GM12878 (cell line): ENCODE measurements at regions not wholly inside any gene's neighbourhood (a gene's known extent, or its start where the extent isn't known, plus 50 kb on each side); places are given as distances from the start of the nearest gene placed in this dataset.
"Not testable (repeated sequence)": the region's sequence is repeated elsewhere in the genome, so short reads cannot be mapped to it uniquely, and the experiment has no call there.

Experiments used
- ATAC-seq: fragments of 200-7000 bp; cut with Tn5 transposase; 3 replicates; pipeline ENCODE4 v1.9.1; 2020; ENCODE audit warnings: mild to moderate bottlenecking, moderate library complexity
- BruUV-seq: library from RNA; stranded (reverse); fragments of 400-500 nt; replicated peaks from 2 replicates; lab custom pipeline; 2021; lab: Mats Ljungman, UMichigan
- CTCF ChIA-PET: fragments of 300-600 bp; sonication (Branson Sonifier 250); formaldehyde crosslinking; extraction: SDS; loops from one replicate; lab custom pipeline; 2021; ENCODE audit warnings: inconsistent platforms; lab: Yijun Ruan, JAX
- POLR2A ChIA-PET: fragments of 350-600 bp; formaldehyde crosslinking; extraction: SDS; loops from one replicate; lab custom pipeline; 2021; ENCODE audit warnings: inconsistent platforms; lab: Charles Lee
- RAD21 ChIA-PET: fragments of 300-600 bp; sonication (Branson Sonifier 250); formaldehyde crosslinking; loops from one replicate; lab custom pipeline; 2023; ENCODE audit warnings: antibody characterized with exemption; ENCODE audit not compliant: unreplicated experiment; lab: Charles Lee
- SMC1A ChIA-PET: fragments of 300-600 bp; sonication (Branson Sonifier 250); formaldehyde crosslinking; loops from one replicate; lab custom pipeline; 2023; ENCODE audit not compliant: unreplicated experiment, uncharacterized antibody; lab: Charles Lee
- DNase-seq: peaks from one replicate; pipeline ENCODE4 v3.0.0-alpha.2; 2011; ENCODE audit warnings: low read depth, low spot score
- FAIRE-seq: peaks from 3 replicates; lab custom pipeline; 2011; peaks lifted over from hg19 to GRCh38; lab: Jason Lieb, UNC
- H2AFZ ChIP-seq: 2 replicates; pipeline ENCODE4 v1.6.0; 2011; ENCODE audit warnings: low read depth, low read length, control low read depth; ENCODE audit not compliant: control insufficient read depth
- H3K27ac ChIP-seq: 2 replicates; pipeline ENCODE4 v1.5.1; 2011; ENCODE audit warnings: control low read depth; ENCODE audit not compliant: control insufficient read depth, insufficient read depth
- H3K27me3 ChIP-seq, 2 experiments: replicated peaks in 1 of 2; 2 replicates each; pipeline versions ENCODE4 v1.6.0 to v1.6.1; 2011; ENCODE audit warnings: low read length in 1 of 2; ENCODE audit not compliant: control insufficient read depth in 2 of 2, insufficient read depth in 2 of 2
- H3K36me3 ChIP-seq, 2 experiments: 2 replicates each; pipeline ENCODE4 v1.5.1; 2011; ENCODE audit warnings: low read length in 1 of 2; ENCODE audit not compliant: control insufficient read depth in 2 of 2, insufficient read depth in 2 of 2
- H3K4me1 ChIP-seq: 2 replicates; pipeline ENCODE4 v1.6.1; 2011; ENCODE audit warnings: mild to moderate bottlenecking, low read length, moderate library complexity, mixed read lengths; ENCODE audit not compliant: control insufficient read depth, insufficient read depth
- H3K4me2 ChIP-seq: 2 replicates; pipeline ENCODE4 v1.6.0; 2011; ENCODE audit warnings: control low read depth; ENCODE audit not compliant: control insufficient read depth, insufficient read depth
- H3K4me3 ChIP-seq: fragments of 200-600 bp; sonication (generic); 2 replicates; pipeline ENCODE4 v1.5.1; 2016
- H3K79me2 ChIP-seq: 2 replicates; pipeline ENCODE4 v1.6.0; 2011; ENCODE audit warnings: low read length; ENCODE audit not compliant: control insufficient read depth, insufficient read depth
- H3K9ac ChIP-seq: 2 replicates; pipeline ENCODE4 v1.8.0; 2011; ENCODE audit warnings: low read length, control low read depth, mixed read lengths; ENCODE audit not compliant: control insufficient read depth, insufficient read depth
- H3K9me3 ChIP-seq: replicated peaks from 3 replicates; pipeline ENCODE4 v1.5.1; 2011; ENCODE audit warnings: mild to moderate bottlenecking, low read length; ENCODE audit not compliant: control insufficient read depth, insufficient read depth
- H4K20me1 ChIP-seq: 2 replicates; pipeline ENCODE4 v1.6.0; 2011; ENCODE audit not compliant: control insufficient read depth, insufficient read depth
- ATF2 ChIP-seq: IDR thresholded peaks from 2 replicates; pipeline ENCODE4 v1.6.1; 2012; ENCODE audit warnings: low read length, inconsistent platforms
- ESRRA ChIP-seq: IDR thresholded peaks from 2 replicates; pipeline ENCODE4 v1.6.1; 2012; ENCODE audit warnings: mild to moderate bottlenecking, low read length, improper control_type of control experiment
- FOXM1 ChIP-seq: IDR thresholded peaks from 2 replicates; pipeline ENCODE4 v1.6.1; 2012; ENCODE audit warnings: low read depth, mild to moderate bottlenecking, inconsistent platforms, low read length, moderate library complexity
- GATAD2B ChIP-seq: fragments of 450-650 bp; conservative IDR thresholded peaks from 2 replicates; pipeline ENCODE4 v1.6.1; 2017; ENCODE audit warnings: low read depth, mild to moderate bottlenecking, moderate library complexity
- MAX ChIP-seq: IDR thresholded peaks from 2 replicates; pipeline ENCODE4 v1.6.1; 2012; ENCODE audit warnings: low read depth, low read length, improper control_type of control experiment
- TCF7 ChIP-seq: IDR thresholded peaks from 2 replicates; pipeline ENCODE4 v1.6.1; 2014; ENCODE audit warnings: antibody characterized with exemption, borderline replicate concordance
- ZBED1 ChIP-seq: IDR thresholded peaks from 2 replicates; pipeline ENCODE4 v1.6.1; 2016; ENCODE audit warnings: borderline replicate concordance
- ZNF217 ChIP-seq: fragments of 450-650 bp; IDR thresholded peaks from 2 replicates; pipeline ENCODE4 v1.6.1; 2017; ENCODE audit warnings: antibody characterized with exemption, mild to moderate bottlenecking
- ZNF384 ChIP-seq: IDR thresholded peaks from 2 replicates; pipeline ENCODE4 v1.6.1; 2012; ENCODE audit warnings: low read depth, mild to moderate bottlenecking, low read length, improper control_type of control experiment, borderline replicate concordance
- WGBS: methylation state at CpG from one replicate; pipeline ENCODE4 v1.1.6; 2016; ENCODE audit warnings: low lambda C conversion rate; ENCODE audit not compliant: insufficient replicate concordance, insufficient coverage; ENCODE audit errors: missing lambda C conversion rate; 5-methylcytosine and 5-hydroxymethylcytosine counted together
- in situ Hi-C: fragments of 300-500 bp; cut with MboI; formaldehyde crosslinking; loops from 9 replicates; pipeline ENCODE4 v1.14.3; 2018; ENCODE audit warnings: mixed read lengths
- intact Hi-C: fragments of 100-400 bp; cut with micrococcal nuclease; formaldehyde crosslinking; loops from one replicate; pipeline ENCODE4 v1.14.2; 2022; ENCODE audit not compliant: unreplicated experiment
- TF ChIP-seq, protein P1 (sequence below): fragments of 150-350 bp; IDR thresholded peaks from 2 replicates; pipeline ENCODE4 v1.6.1; 2016; ENCODE audit warnings: low read depth, low read length

- no TSS peak for BruUV-seq
- H3K27ac ChIP-seq = no peak overlapping the region
- CTCF ChIA-PET = no interaction called here
- H3K9me3 ChIP-seq = no peaks in the 10 kb centered on the region
- no peak for DNase-seq
- H4K20me1 ChIP-seq = no peaks in the 10 kb centered on the region
- 58% methylated on average over 3 of the region's 3 CpGs for WGBS
- H3K4me3 ChIP-seq = no peak overlapping the region
- intact Hi-C loops (no loop called here), in situ Hi-C loops (no loop called here)
- no peaks in the 10 kb centered on the region for H3K79me2 ChIP-seq
- H3K4me1 ChIP-seq = no peaks in the 10 kb centered on the region
- POLR2A ChIA-PET = no interaction called here
- no peaks in the 10 kb centered on the region for H3K36me3 ChIP-seq
- ATAC-seq = no peak
- TF ChIP-seq GATAD2B (no peak), ZBED1 (no peak), ESRRA (no peak), ZNF217 (no peak), FOXM1 (no peak), ZNF384 (no peak), MAX (no peak), ATF2 (no peak), TCF7 (no peak)
- TF ChIP-seq, protein P1, sequence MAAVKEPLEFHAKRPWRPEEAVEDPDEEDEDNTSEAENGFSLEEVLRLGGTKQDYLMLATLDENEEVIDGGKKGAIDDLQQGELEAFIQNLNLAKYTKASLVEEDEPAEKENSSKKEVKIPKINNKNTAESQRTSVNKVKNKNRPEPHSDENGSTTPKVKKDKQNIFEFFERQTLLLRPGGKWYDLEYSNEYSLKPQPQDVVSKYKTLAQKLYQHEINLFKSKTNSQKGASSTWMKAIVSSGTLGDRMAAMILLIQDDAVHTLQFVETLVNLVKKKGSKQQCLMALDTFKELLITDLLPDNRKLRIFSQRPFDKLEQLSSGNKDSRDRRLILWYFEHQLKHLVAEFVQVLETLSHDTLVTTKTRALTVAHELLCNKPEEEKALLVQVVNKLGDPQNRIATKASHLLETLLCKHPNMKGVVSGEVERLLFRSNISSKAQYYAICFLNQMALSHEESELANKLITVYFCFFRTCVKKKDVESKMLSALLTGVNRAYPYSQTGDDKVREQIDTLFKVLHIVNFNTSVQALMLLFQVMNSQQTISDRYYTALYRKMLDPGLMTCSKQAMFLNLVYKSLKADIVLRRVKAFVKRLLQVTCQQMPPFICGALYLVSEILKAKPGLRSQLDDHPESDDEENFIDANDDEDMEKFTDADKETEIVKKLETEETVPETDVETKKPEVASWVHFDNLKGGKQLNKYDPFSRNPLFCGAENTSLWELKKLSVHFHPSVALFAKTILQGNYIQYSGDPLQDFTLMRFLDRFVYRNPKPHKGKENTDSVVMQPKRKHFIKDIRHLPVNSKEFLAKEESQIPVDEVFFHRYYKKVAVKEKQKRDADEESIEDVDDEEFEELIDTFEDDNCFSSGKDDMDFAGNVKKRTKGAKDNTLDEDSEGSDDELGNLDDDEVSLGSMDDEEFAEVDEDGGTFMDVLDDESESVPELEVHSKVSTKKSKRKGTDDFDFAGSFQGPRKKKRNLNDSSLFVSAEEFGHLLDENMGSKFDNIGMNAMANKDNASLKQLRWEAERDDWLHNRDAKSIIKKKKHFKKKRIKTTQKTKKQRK = no peak
- no peak overlapping the region for H2AFZ ChIP-seq
- H3K27me3 ChIP-seq = no peaks in the 10 kb centered on the region
- SMC1A ChIA-PET = no interaction called here
- H3K9ac ChIP-seq = no peak overlapping the region
- no peak overlapping the region for H3K4me2 ChIP-seq
- no peak for FAIRE-seq
- RAD21 ChIA-PET = no interaction called here
Measured at GRCh38 chr13:23050126-23050525, 130.7 kb upstream of the SGCG start.

GRCh38 chr13:23053711-23054110, 127.1 kb upstream of the SGCG start:
- POLR2A ChIA-PET, H3K27ac ChIP-seq, ATAC-seq, H3K27me3 ChIP-seq, FAIRE-seq, CTCF ChIA-PET, in situ Hi-C loops, DNase-seq, H3K4me2 ChIP-seq, H2AFZ ChIP-seq, H3K4me3 ChIP-seq, H3K4me1 ChIP-seq, H4K20me1 ChIP-seq, H3K79me2 ChIP-seq, RAD21 ChIA-PET, H3K9ac ChIP-seq, intact Hi-C loops, H3K9me3 ChIP-seq, BruUV-seq, H3K36me3 ChIP-seq: not testable (repeated sequence)
- SMC1A ChIA-PET = interaction anchor here (0.6 to 1.1 kb wide), 2 partner anchors 11 to 590 kb away, joined by 3 read pairs; no protein-coding TSS in a partner anchor
- 44% methylated on average over 5 of the region's 5 CpGs for WGBS
